ENCODE measurements at regions not wholly inside any gene's neighbourhood (a gene's known extent, or its start where the extent isn't known, plus 50 kb on each side); places are given as distances from the start of the nearest gene placed in this dataset.

GRCh38 chr2:7910752-7911151, 771.1 kb upstream of the ID2 start:
- H3K9ac ChIP-seq (ENCODE audit: low read depth in 1 of 3, low read length in 3 of 3), result no peak overlapping the region

GRCh38 chr2:7911196-7911595, 770.7 kb upstream of the ID2 start:
- no peak overlapping the region for H3K9ac ChIP-seq (ENCODE audit: low read depth in 1 of 3, low read length in 3 of 3)
- H3K4me1 ChIP-seq (ENCODE audit: control insufficient read depth in 3 of 3, insufficient read depth in 3 of 3, low read length in 3 of 3), result no peaks in the 10 kb centered on the region
- H3K27me3 ChIP-seq (ENCODE audit: control insufficient read depth in 3 of 3, insufficient read depth in 3 of 3, low read length in 3 of 3), result peaks cover 0 to 3% (median 0%) of the 10 kb centered on the region in 3 donors
- H3K36me3 ChIP-seq (ENCODE audit: control insufficient read depth in 3 of 3, insufficient read depth in 3 of 3, low read length in 3 of 3), result no peaks in the 10 kb centered on the region
- H3K27ac ChIP-seq (ENCODE audit: low read depth, low read length), result no peak overlapping the region
- no peak overlapping the region for H3K4me3 ChIP-seq (ENCODE audit: low read length in 3 of 3)
- H3K9me3 ChIP-seq (ENCODE audit: control insufficient read depth in 3 of 3, low read length in 3 of 3), result no peaks in the 10 kb centered on the region

More at GRCh38 chr2:7910752-7911151, 771.1 kb upstream of the ID2 start:
- Histone ChIP-seq H3K9me3 (ENCODE audit: control insufficient read depth in 3 of 3, low read length in 3 of 3) (no peaks in the 10 kb centered on the region), H3K36me3 (ENCODE audit: control insufficient read depth in 3 of 3, insufficient read depth in 3 of 3, low read length in 3 of 3) (no peaks in the 10 kb centered on the region), H3K4me3 (ENCODE audit: low read length in 3 of 3) (no peak overlapping the region), H3K27me3 (ENCODE audit: control insufficient read depth in 3 of 3, insufficient read depth in 3 of 3, low read length in 3 of 3) (peaks cover 0 to 3% (median 0%) of the 10 kb centered on the region in 3 donors), H3K27ac (ENCODE audit: low read depth, low read length) (no peak overlapping the region), H3K4me1 (ENCODE audit: control insufficient read depth in 3 of 3, insufficient read depth in 3 of 3, low read length in 3 of 3) (no peaks in the 10 kb centered on the region)

- no peaks in the 10 kb centered on the region for H3K9me3 ChIP-seq (ENCODE audit: control insufficient read depth in 3 of 3, low read length in 3 of 3)
- H3K9ac ChIP-seq (ENCODE audit: low read depth in 1 of 3, low read length in 3 of 3), result no peak overlapping the region
- no peak overlapping the region for H3K4me3 ChIP-seq (ENCODE audit: low read length in 3 of 3)
- no peak overlapping the region for H3K27ac ChIP-seq (ENCODE audit: low read depth, low read length)
- H3K4me1 ChIP-seq (ENCODE audit: control insufficient read depth in 3 of 3, insufficient read depth in 3 of 3, low read length in 3 of 3), result no peaks in the 10 kb centered on the region
- H3K27me3 ChIP-seq (ENCODE audit: control insufficient read depth in 3 of 3, insufficient read depth in 3 of 3, low read length in 3 of 3), result no peaks in the 10 kb centered on the region
- no peaks in the 10 kb centered on the region for H3K36me3 ChIP-seq (ENCODE audit: control insufficient read depth in 3 of 3, insufficient read depth in 3 of 3, low read length in 3 of 3)
Measured at GRCh38 chr2:7913974-7914373, 767.9 kb upstream of the ID2 start.

GRCh38 chr2:7915302-7916091, 766.4 kb upstream of the ID2 start:
- no peak overlapping the region for H3K9ac ChIP-seq (ENCODE audit: low read depth in 1 of 3, low read length in 3 of 3)
- H3K4me1 ChIP-seq (ENCODE audit: control insufficient read depth in 3 of 3, insufficient read depth in 3 of 3, low read length in 3 of 3), result no peaks in the 10 kb centered on the region
- no peaks in the 10 kb centered on the region for H3K9me3 ChIP-seq (ENCODE audit: control insufficient read depth in 3 of 3, low read length in 3 of 3)
- H3K27me3 ChIP-seq (ENCODE audit: control insufficient read depth in 3 of 3, insufficient read depth in 3 of 3, low read length in 3 of 3), result no peaks in the 10 kb centered on the region
- no peaks in the 10 kb centered on the region for H3K36me3 ChIP-seq (ENCODE audit: control insufficient read depth in 3 of 3, insufficient read depth in 3 of 3, low read length in 3 of 3)
- H3K4me3 ChIP-seq (ENCODE audit: low read length in 3 of 3), result peak overlapping the region in 2 of 3 donors; percentile 8 to 20
- H3K27ac ChIP-seq (ENCODE audit: low read depth, low read length), result no peak overlapping the region

GRCh38 chr2:7916670-7917069, 765.2 kb upstream of the ID2 start:
- no peak overlapping the region for H3K4me3 ChIP-seq (ENCODE audit: low read length in 3 of 3)
- H3K36me3 ChIP-seq (ENCODE audit: control insufficient read depth in 3 of 3, insufficient read depth in 3 of 3, low read length in 3 of 3), result no peaks in the 10 kb centered on the region
- no peak overlapping the region for H3K9ac ChIP-seq (ENCODE audit: low read depth in 1 of 3, low read length in 3 of 3)
- no peak overlapping the region for H3K27ac ChIP-seq (ENCODE audit: low read depth, low read length)
- H3K9me3 ChIP-seq (ENCODE audit: control insufficient read depth in 3 of 3, low read length in 3 of 3), result no peaks in the 10 kb centered on the region
- H3K27me3 ChIP-seq (ENCODE audit: control insufficient read depth in 3 of 3, insufficient read depth in 3 of 3, low read length in 3 of 3), result no peaks in the 10 kb centered on the region
- no peaks in the 10 kb centered on the region for H3K4me1 ChIP-seq (ENCODE audit: control insufficient read depth in 3 of 3, insufficient read depth in 3 of 3, low read length in 3 of 3)

GRCh38 chr2:7919510-7919909, 762.3 kb upstream of the ID2 start:
- H3K9ac ChIP-seq (ENCODE audit: low read depth in 1 of 3, low read length in 3 of 3), result no peak overlapping the region
- H3K4me1 ChIP-seq (ENCODE audit: control insufficient read depth in 3 of 3, insufficient read depth in 3 of 3, low read length in 3 of 3), result no peaks in the 10 kb centered on the region
- no peak overlapping the region for H3K4me3 ChIP-seq (ENCODE audit: low read length in 3 of 3)
- H3K9me3 ChIP-seq (ENCODE audit: control insufficient read depth in 3 of 3, low read length in 3 of 3), result no peaks in the 10 kb centered on the region
- H3K36me3 ChIP-seq (ENCODE audit: control insufficient read depth in 3 of 3, insufficient read depth in 3 of 3, low read length in 3 of 3), result no peaks in the 10 kb centered on the region
- no peak overlapping the region for H3K27ac ChIP-seq (ENCODE audit: low read depth, low read length)
- no peaks in the 10 kb centered on the region for H3K27me3 ChIP-seq (ENCODE audit: control insufficient read depth in 3 of 3, insufficient read depth in 3 of 3, low read length in 3 of 3)

- Histone ChIP-seq H3K9me3 (ENCODE audit: control insufficient read depth in 3 of 3, low read length in 3 of 3) (no peaks in the 10 kb centered on the region), H3K36me3 (ENCODE audit: control insufficient read depth in 3 of 3, insufficient read depth in 3 of 3, low read length in 3 of 3) (no peaks in the 10 kb centered on the region), H3K27me3 (ENCODE audit: control insufficient read depth in 3 of 3, insufficient read depth in 3 of 3, low read length in 3 of 3) (no peaks in the 10 kb centered on the region), H3K27ac (ENCODE audit: low read depth, low read length) (no peak overlapping the region), H3K4me1 (ENCODE audit: control insufficient read depth in 3 of 3, insufficient read depth in 3 of 3, low read length in 3 of 3) (no peaks in the 10 kb centered on the region), H3K9ac (ENCODE audit: low read depth in 1 of 3, low read length in 3 of 3) (no peak overlapping the region), H3K4me3 (ENCODE audit: low read length in 3 of 3) (no peak overlapping the region)
Measured at GRCh38 chr2:7924023-7924762, 757.7 kb upstream of the ID2 start.

- H3K4me1 ChIP-seq (ENCODE audit: control insufficient read depth in 3 of 3, insufficient read depth in 3 of 3, low read length in 3 of 3), result no peaks in the 10 kb centered on the region
- H3K27me3 ChIP-seq (ENCODE audit: control insufficient read depth in 3 of 3, insufficient read depth in 3 of 3, low read length in 3 of 3), result no peaks in the 10 kb centered on the region
- H3K36me3 ChIP-seq (ENCODE audit: control insufficient read depth in 3 of 3, insufficient read depth in 3 of 3, low read length in 3 of 3), result no peaks in the 10 kb centered on the region
- no peak overlapping the region for H3K27ac ChIP-seq (ENCODE audit: low read depth, low read length)
- H3K9ac ChIP-seq (ENCODE audit: low read depth in 1 of 3, low read length in 3 of 3), result no peak overlapping the region
- H3K9me3 ChIP-seq (ENCODE audit: control insufficient read depth in 3 of 3, low read length in 3 of 3), result no peaks in the 10 kb centered on the region
- no peak overlapping the region for H3K4me3 ChIP-seq (ENCODE audit: low read length in 3 of 3)
Measured at GRCh38 chr2:7925506-7925905, 756.4 kb upstream of the ID2 start.

- no peak overlapping the region for H3K9ac ChIP-seq (ENCODE audit: low read depth in 1 of 3, low read length in 3 of 3)
- H3K27ac ChIP-seq (ENCODE audit: low read depth, low read length), result no peak overlapping the region
- no peaks in the 10 kb centered on the region for H3K9me3 ChIP-seq (ENCODE audit: control insufficient read depth in 3 of 3, low read length in 3 of 3)
- H3K27me3 ChIP-seq (ENCODE audit: control insufficient read depth in 3 of 3, insufficient read depth in 3 of 3, low read length in 3 of 3), result no peaks in the 10 kb centered on the region
- no peaks in the 10 kb centered on the region for H3K36me3 ChIP-seq (ENCODE audit: control insufficient read depth in 3 of 3, insufficient read depth in 3 of 3, low read length in 3 of 3)
- no peaks in the 10 kb centered on the region for H3K4me1 ChIP-seq (ENCODE audit: control insufficient read depth in 3 of 3, insufficient read depth in 3 of 3, low read length in 3 of 3)
- H3K4me3 ChIP-seq (ENCODE audit: low read length in 3 of 3), result no peak overlapping the region
Measured at GRCh38 chr2:7927691-7928090, 754.2 kb upstream of the ID2 start.

- H3K27me3 ChIP-seq (ENCODE audit: control insufficient read depth in 3 of 3, insufficient read depth in 3 of 3, low read length in 3 of 3), result no peaks in the 10 kb centered on the region
- H3K4me1 ChIP-seq (ENCODE audit: control insufficient read depth in 3 of 3, insufficient read depth in 3 of 3, low read length in 3 of 3), result no peaks in the 10 kb centered on the region
- H3K27ac ChIP-seq (ENCODE audit: low read depth, low read length), result no peak overlapping the region
- H3K4me3 ChIP-seq (ENCODE audit: low read length in 3 of 3), result no peak overlapping the region
- no peaks in the 10 kb centered on the region for H3K36me3 ChIP-seq (ENCODE audit: control insufficient read depth in 3 of 3, insufficient read depth in 3 of 3, low read length in 3 of 3)
- no peak overlapping the region for H3K9ac ChIP-seq (ENCODE audit: low read depth in 1 of 3, low read length in 3 of 3)
- no peaks in the 10 kb centered on the region for H3K9me3 ChIP-seq (ENCODE audit: control insufficient read depth in 3 of 3, low read length in 3 of 3)
Measured at GRCh38 chr2:7929281-7929680, 752.6 kb upstream of the ID2 start.
